Naive thymus-derived CD4-positive, alpha-beta T cell (primary cell): ENCODE measurements at regions not wholly inside any gene's neighbourhood (a gene's known extent, or its start where the extent isn't known, plus 50 kb on each side); places are given as distances from the start of the nearest gene placed in this dataset.

ENCODE experiments used
- ATAC-seq: fragments of 150-1000 bp; cut with Tn5 transposase; 2 replicates; pipeline ENCODE4 v1.10.0; 2021; ENCODE audit warnings: mild to moderate bottlenecking, moderate library complexity
- CTCF ChIA-PET: fragments of 350-600 bp; sonication (Branson Sonifier 250); formaldehyde crosslinking; loops from one replicate; lab custom pipeline; 2021; ENCODE audit warnings: antibody characterized with exemption; lab: Charles Lee
- POLR2A ChIA-PET: fragments of 350-600 bp; sonication (Branson Sonifier 250); formaldehyde crosslinking; loops from one replicate; lab custom pipeline; 2021; ENCODE audit warnings: antibody characterized with exemption, inconsistent platforms; lab: Charles Lee
- DNase-seq, 9 donors: peaks; one replicate each; pipeline versions ENCODE4 v3.0.0 to v3.0.0-alpha.2; 2020 to 2022; ENCODE audit warnings: mixed read lengths in 1 of 9
- H3K27ac ChIP-seq: one replicate; pipeline ENCODE4 v1.7.0; 2013; ENCODE audit warnings: mild to moderate bottlenecking, low read depth, low read length, moderate library complexity
- H3K27me3 ChIP-seq, 2 donors: one replicate each; pipeline ENCODE4 v1.7.0; 2013; ENCODE audit warnings: low read length in 2 of 2, mild to moderate bottlenecking in 2 of 2, moderate library complexity in 2 of 2; ENCODE audit not compliant: control insufficient read depth in 2 of 2, insufficient read depth in 2 of 2
- H3K36me3 ChIP-seq, 3 experiments: 1 replicate in 2 of 3; 2 replicates in 1 of 3; pipeline ENCODE4 v1.7.0; 2013; ENCODE audit warnings: low read length in 3 of 3, mild to moderate bottlenecking in 3 of 3, moderate library complexity in 1 of 3; ENCODE audit not compliant: insufficient read depth in 3 of 3, control insufficient read depth in 2 of 3
- H3K4me1 ChIP-seq, 2 donors: one replicate each; pipeline ENCODE4 v1.7.0; 2013; ENCODE audit warnings: low read length in 2 of 2, mild to moderate bottlenecking in 2 of 2, moderate library complexity in 1 of 2; ENCODE audit not compliant: control insufficient read depth in 2 of 2, insufficient read depth in 2 of 2
- H3K4me3 ChIP-seq: 2 replicates; pipeline ENCODE4 v1.7.0; 2013; ENCODE audit warnings: mild to moderate bottlenecking, low read length
- H3K9me3 ChIP-seq, 3 experiments: 1 replicate in 2 of 3; 2 replicates in 1 of 3; pipeline ENCODE4 v1.7.0; 2013; ENCODE audit warnings: low read length in 3 of 3; ENCODE audit not compliant: control insufficient read depth in 2 of 3
- H3K27ac Mint-ChIP-seq, 9 donors: one replicate each; pipeline ENCODE4 v1.8.0; 2020 to 2022; ENCODE audit warnings: mixed read lengths in 9 of 9, mild to moderate bottlenecking in 8 of 9, moderate library complexity in 5 of 9, inconsistent platforms in 2 of 9
- H3K27me3 Mint-ChIP-seq, 5 donors: one replicate each; pipeline ENCODE4 v1.8.0; 2021 to 2022; ENCODE audit warnings: mixed read lengths in 5 of 5, mild to moderate bottlenecking in 1 of 5
- H3K36me3 Mint-ChIP-seq, 5 donors: one replicate each; pipeline ENCODE4 v1.8.0; 2020 to 2022; ENCODE audit warnings: mixed read lengths in 5 of 5, mild to moderate bottlenecking in 3 of 5, inconsistent platforms in 1 of 5
- H3K4me1 Mint-ChIP-seq, 7 donors: one replicate each; pipeline ENCODE4 v1.8.0; 2020 to 2022; ENCODE audit warnings: mixed read lengths in 7 of 7, mild to moderate bottlenecking in 3 of 7, inconsistent platforms in 1 of 7
- H3K4me3 Mint-ChIP-seq, 10 donors: one replicate each; pipeline ENCODE4 v1.8.0; 2020 to 2022; ENCODE audit warnings: mild to moderate bottlenecking in 10 of 10, mixed read lengths in 10 of 10, moderate library complexity in 6 of 10, inconsistent platforms in 2 of 10
- H3K9me3 Mint-ChIP-seq, 11 donors: one replicate each; pipeline ENCODE4 v1.8.0; 2020 to 2022; ENCODE audit warnings: mixed read lengths in 11 of 11, mild to moderate bottlenecking in 4 of 11, inconsistent platforms in 1 of 11, moderate library complexity in 1 of 11
- intact Hi-C, 2 donors: fragments of 100-400 bp; cut with micrococcal nuclease; formaldehyde crosslinking; loops; one replicate each; pipeline ENCODE4 v1.15.1; 2023

DNA sequence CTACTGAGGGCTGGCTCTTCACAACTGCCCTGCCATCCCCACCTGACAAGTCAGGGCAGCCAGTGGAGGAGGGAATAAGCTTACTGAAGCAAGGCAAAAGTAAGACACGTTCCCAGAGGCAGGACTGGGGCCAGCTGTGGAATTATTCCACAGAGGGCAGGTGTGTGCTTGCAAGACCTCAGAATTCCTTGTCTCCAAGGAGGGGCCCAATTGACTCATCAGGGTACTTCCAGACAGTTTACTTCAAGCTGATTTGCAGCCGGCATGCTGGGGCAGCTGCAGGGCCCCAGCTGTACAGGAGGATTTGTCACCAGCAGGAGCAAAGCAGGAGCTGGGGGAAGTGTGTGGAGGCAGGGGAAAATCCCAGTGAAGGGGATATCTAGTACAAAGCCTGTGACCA, 167.5 kb upstream of the CAMK1G start:
- ChIA-PET CTCF (no interaction called here), POLR2A (interaction anchor here (0.6 kb wide), 1 partner anchor 1771 kb away, joined by 3 read pairs; no protein-coding TSS in a partner anchor)
- H3K4me3 Mint-ChIP-seq: no peak overlapping the region
- DNase-seq (no peak), ATAC-seq (no peak)
- peaks cover 0 to 2% (median 0%) of the 10 kb centered on the region in 11 donors for H3K9me3 Mint-ChIP-seq
- Histone ChIP-seq H3K36me3 (no peaks in the 10 kb centered on the region), H3K4me1 (no peaks in the 10 kb centered on the region), H3K27ac (no peak overlapping the region), H3K4me3 (no peak overlapping the region), H3K27me3 (no peaks in the 10 kb centered on the region), H3K9me3 (no peaks in the 10 kb centered on the region)
- peaks cover 23 to 39% (median 31%) of the 10 kb centered on the region in 5 donors for H3K27me3 Mint-ChIP-seq
- intact Hi-C loops: no loop called here
- H3K27ac Mint-ChIP-seq: no peak overlapping the region
- H3K4me1 Mint-ChIP-seq: no peaks in the 10 kb centered on the region
- H3K36me3 Mint-ChIP-seq: no peaks in the 10 kb centered on the region

DNA sequence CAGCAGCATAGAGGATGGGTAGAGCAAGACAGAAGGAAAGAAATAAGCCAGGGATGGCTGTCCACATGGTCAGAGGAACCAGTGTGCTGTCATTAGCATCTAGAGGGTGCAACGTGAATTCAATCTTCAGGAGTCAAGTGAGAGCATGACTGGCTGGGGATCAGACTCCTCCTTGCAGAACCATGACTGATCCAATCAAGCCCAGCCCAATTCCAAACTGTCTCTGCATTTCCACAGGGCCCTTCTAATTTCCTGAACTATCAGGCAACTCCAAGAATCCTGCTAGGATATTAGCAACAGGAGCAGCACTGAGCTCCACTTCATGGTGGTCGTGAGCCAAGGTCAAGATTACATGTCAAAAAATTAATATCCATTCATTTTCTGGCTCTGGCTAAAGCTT, 166.8 kb upstream of the CAMK1G start:
- intact Hi-C loops: no loop called here
- H3K27ac Mint-ChIP-seq: no peak overlapping the region
- H3K9me3 ChIP-seq: no peaks in the 10 kb centered on the region
- peaks cover 19 to 33% (median 27%) of the 10 kb centered on the region in 5 donors for H3K27me3 Mint-ChIP-seq
- ChIA-PET POLR2A (no interaction called here), CTCF (no interaction called here)
- no peaks in the 10 kb centered on the region for H3K36me3 ChIP-seq
- H3K4me3 ChIP-seq: no peak overlapping the region
- ATAC-seq (no peak), DNase-seq (no peak)
- H3K9me3 Mint-ChIP-seq: peaks cover 0 to 2% (median 0%) of the 10 kb centered on the region in 11 donors
- H3K4me1 Mint-ChIP-seq: no peaks in the 10 kb centered on the region
- no peak overlapping the region for H3K4me3 Mint-ChIP-seq
- no peaks in the 10 kb centered on the region for H3K27me3 ChIP-seq
- no peaks in the 10 kb centered on the region for H3K36me3 Mint-ChIP-seq
- no peaks in the 10 kb centered on the region for H3K4me1 ChIP-seq
- H3K27ac ChIP-seq: no peak overlapping the region

DNA sequence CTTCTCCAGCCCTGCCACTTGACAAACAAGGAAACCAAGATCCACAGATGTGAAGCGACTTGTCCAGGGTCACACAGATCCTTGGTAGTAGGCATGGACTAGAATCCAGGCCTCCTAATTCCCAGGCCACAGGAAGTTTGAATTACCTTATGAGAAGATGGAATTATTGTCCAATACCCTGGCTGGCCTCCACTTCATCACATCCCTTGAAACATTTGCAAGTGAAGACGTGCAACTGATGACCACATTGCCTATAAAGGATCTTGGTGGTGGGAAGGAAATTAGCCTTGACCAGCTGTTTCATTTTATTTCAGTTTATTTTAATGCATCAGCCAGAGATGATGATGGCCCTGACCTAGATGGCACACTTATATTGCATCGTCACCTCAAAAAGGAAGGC, 165.8 kb upstream of the CAMK1G start:
- no peaks in the 10 kb centered on the region for H3K36me3 Mint-ChIP-seq
- H3K4me3 Mint-ChIP-seq: no peak overlapping the region
- Histone ChIP-seq H3K27me3 (no peaks in the 10 kb centered on the region), H3K36me3 (no peaks in the 10 kb centered on the region), H3K4me3 (no peak overlapping the region), H3K4me1 (no peaks in the 10 kb centered on the region), H3K27ac (no peak overlapping the region), H3K9me3 (no peaks in the 10 kb centered on the region)
- H3K4me1 Mint-ChIP-seq: no peaks in the 10 kb centered on the region
- H3K9me3 Mint-ChIP-seq: peaks cover 0 to 2% (median 0%) of the 10 kb centered on the region in 11 donors
- DNase-seq (no peak), ATAC-seq (no peak)
- peaks cover 14 to 32% (median 26%) of the 10 kb centered on the region in 5 donors for H3K27me3 Mint-ChIP-seq
- POLR2A ChIA-PET: no interaction called here
- no peak overlapping the region for H3K27ac Mint-ChIP-seq
- CTCF ChIA-PET: no interaction called here
- intact Hi-C loops: no loop called here

DNA sequence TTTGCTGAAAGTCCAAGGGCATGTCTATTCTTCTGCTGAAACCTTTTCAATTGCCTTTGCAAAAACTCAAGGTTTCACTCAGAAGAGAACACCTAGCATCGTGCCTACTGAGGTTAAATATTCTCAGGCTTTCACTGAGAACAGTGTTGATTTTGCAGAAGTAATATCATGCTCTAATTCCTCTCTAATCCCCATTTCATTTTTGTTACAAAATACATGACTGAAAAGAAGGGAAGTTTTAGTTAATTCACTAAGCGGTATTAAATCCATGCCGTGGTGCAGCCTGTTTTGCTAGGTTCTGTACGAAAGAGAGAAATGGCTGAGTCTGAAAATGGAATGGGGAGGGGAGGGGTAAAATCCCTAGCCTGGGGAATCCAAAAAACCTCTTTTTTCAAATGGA, 163.2 kb upstream of the CAMK1G start:
- POLR2A ChIA-PET: no interaction called here
- H3K27ac Mint-ChIP-seq: no peak overlapping the region
- no peaks in the 10 kb centered on the region for H3K27me3 ChIP-seq
- no peaks in the 10 kb centered on the region for H3K36me3 ChIP-seq
- H3K9me3 Mint-ChIP-seq: peaks cover 0 to 2% (median 0%) of the 10 kb centered on the region in 11 donors
- CTCF ChIA-PET: no interaction called here
- H3K27me3 Mint-ChIP-seq: peaks cover 6 to 22% (median 19%) of the 10 kb centered on the region in 5 donors
- H3K4me1 ChIP-seq: no peaks in the 10 kb centered on the region
- H3K4me3 Mint-ChIP-seq: no peak overlapping the region
- H3K4me3 ChIP-seq: no peak overlapping the region
- H3K4me1 Mint-ChIP-seq: no peaks in the 10 kb centered on the region
- H3K9me3 ChIP-seq: no peaks in the 10 kb centered on the region
- H3K36me3 Mint-ChIP-seq: no peaks in the 10 kb centered on the region
- DNase-seq: no peak
- intact Hi-C loops: no loop called here
- no peak for ATAC-seq
- no peak overlapping the region for H3K27ac ChIP-seq

DNA sequence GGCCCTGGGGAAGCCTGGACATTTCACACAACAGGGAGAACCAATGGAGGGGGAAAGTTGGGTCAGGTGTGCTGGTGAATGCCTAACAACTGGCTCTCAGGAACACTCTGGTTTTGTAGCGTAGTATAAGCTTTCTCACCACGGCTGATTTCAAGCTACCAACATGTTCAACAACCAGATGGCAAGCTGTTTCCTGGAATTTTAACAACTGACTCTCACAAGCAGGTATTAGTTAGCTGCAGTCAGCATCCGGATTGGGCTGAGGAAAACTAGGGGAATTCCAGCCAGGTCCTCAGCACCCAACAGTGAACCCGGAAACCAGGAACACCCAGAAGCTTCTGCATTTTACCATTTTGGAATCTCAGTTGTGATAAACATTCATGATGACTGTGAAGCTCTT, 162.3 kb upstream of the CAMK1G start:
- H3K27ac Mint-ChIP-seq: no peak overlapping the region

DNA sequence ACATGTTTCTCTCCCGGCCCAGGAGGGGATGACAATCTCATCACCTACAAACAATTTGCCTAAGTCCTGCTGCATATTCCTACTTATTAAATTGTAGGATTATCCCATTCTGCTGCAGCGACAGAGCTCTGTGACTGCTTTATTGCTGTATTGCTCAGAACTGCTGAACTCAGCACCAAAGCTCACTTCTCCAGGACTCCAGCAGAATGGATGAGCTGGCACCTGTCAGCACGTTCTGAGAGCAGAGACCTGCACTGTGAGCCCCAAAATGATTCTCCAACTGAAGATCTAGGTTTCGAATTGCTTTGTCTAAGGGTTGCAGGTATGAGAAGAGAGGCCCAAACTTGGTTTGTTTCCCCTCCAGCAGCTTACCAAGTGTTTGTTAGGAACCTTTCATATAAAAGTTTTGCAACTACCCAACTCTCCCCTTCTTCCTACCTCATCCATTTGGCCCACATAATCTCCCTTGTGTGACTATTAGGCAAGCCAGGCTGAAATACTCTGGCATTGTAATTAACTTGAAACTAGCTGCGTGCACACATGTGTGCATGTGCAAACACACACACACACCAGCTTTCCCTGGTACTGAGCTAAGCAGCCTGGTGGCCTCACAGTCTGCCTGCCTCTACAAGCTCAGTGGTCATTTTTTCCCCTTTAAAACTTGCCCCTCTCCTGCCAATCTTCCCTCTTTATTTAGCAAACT, 161.4 kb upstream of the CAMK1G start:
- H3K36me3 ChIP-seq: no peaks in the 10 kb centered on the region
- ChIA-PET POLR2A (no interaction called here), CTCF (no interaction called here)
- no peak overlapping the region for H3K4me3 ChIP-seq
- peaks cover 0 to 5% (median 4%) of the 10 kb centered on the region in 7 donors for H3K4me1 Mint-ChIP-seq
- no peaks in the 10 kb centered on the region for H3K9me3 ChIP-seq
- H3K4me1 ChIP-seq: no peaks in the 10 kb centered on the region
- no peak for ATAC-seq
- H3K27me3 ChIP-seq: no peaks in the 10 kb centered on the region
- no peak overlapping the region for H3K4me3 Mint-ChIP-seq
- H3K27ac Mint-ChIP-seq: no peak overlapping the region
- peaks cover 6 to 27% (median 18%) of the 10 kb centered on the region in 5 donors for H3K27me3 Mint-ChIP-seq
- no peaks in the 10 kb centered on the region for H3K36me3 Mint-ChIP-seq
- DNase-seq: no peak
- H3K9me3 Mint-ChIP-seq: peaks cover 0 to 2% (median 0%) of the 10 kb centered on the region in 11 donors
- intact Hi-C loops: no loop called here
- no peak overlapping the region for H3K27ac ChIP-seq

More for the DNA sequence above, 162.3 kb upstream of the CAMK1G start:
- H3K9me3 ChIP-seq: no peaks in the 10 kb centered on the region
- no peak for DNase-seq
- Mint-ChIP-seq H3K27me3 (peaks cover 6 to 24% (median 17%) of the 10 kb centered on the region in 5 donors), H3K9me3 (peaks cover 0 to 2% (median 0%) of the 10 kb centered on the region in 11 donors), H3K36me3 (no peaks in the 10 kb centered on the region), H3K4me3 (no peak overlapping the region), H3K4me1 (peaks cover 0 to 5% (median 4%) of the 10 kb centered on the region in 7 donors)
- no peaks in the 10 kb centered on the region for H3K4me1 ChIP-seq
- CTCF ChIA-PET: no interaction called here
- POLR2A ChIA-PET: no interaction called here
- H3K27me3 ChIP-seq: no peaks in the 10 kb centered on the region
- intact Hi-C loops: no loop called here
- no peak overlapping the region for H3K27ac ChIP-seq
- ATAC-seq: no peak
- H3K4me3 ChIP-seq: no peak overlapping the region
- no peaks in the 10 kb centered on the region for H3K36me3 ChIP-seq

DNA sequence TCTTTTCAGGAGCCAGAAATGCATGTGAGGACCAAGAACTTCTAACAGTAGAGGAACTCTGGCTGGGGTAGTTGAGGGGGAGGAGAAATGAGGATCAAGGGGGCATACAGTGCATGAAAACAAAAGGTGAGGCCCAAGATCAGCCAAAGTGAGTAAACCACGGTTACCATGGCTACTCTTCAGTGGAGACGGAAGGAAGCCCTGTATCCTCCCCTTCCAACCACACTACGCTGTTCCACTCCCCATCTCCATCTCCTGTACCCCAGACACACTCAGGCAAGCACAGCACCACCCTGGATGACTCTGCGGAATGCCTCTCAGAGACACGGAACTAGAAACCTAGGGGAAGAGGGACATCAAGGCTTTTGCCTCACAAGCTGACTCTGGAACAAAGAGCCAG, 157.6 kb upstream of the CAMK1G start:
- Mint-ChIP-seq H3K36me3 (no peaks in the 10 kb centered on the region), H3K4me3 (peak overlapping the region in 1 of 10 donors; percentile 18), H3K27ac (no peak overlapping the region), H3K9me3 (no peaks in the 10 kb centered on the region), H3K27me3 (peaks cover 6 to 37% (median 33%) of the 10 kb centered on the region in 5 donors), H3K4me1 (peaks cover 0 to 5% (median 4%) of the 10 kb centered on the region in 7 donors)
- Histone ChIP-seq H3K27ac (no peak overlapping the region), H3K27me3 (no peaks in the 10 kb centered on the region), H3K9me3 (no peaks in the 10 kb centered on the region), H3K4me1 (no peaks in the 10 kb centered on the region), H3K36me3 (no peaks in the 10 kb centered on the region), H3K4me3 (no peak overlapping the region)
- POLR2A ChIA-PET: no interaction called here
- no peak for DNase-seq
- CTCF ChIA-PET: no interaction called here
- ATAC-seq: no peak
- intact Hi-C loops: no loop called here
